MCF 10A (cell line): ENCODE measurements at regions not wholly inside any gene's neighbourhood (a gene's known extent, or its start where the extent isn't known, plus 50 kb on each side); places are given as distances from the start of the nearest gene placed in this dataset.

Source experiments
- BruUV-seq: library from RNA; stranded (reverse); fragments of 400-500 nt; replicated peaks from 2 replicates; lab custom pipeline; 2021; lab: Mats Ljungman, UMichigan
- CTCF ChIA-PET: fragments of 300-600 bp; sonication (Branson Sonifier 250); formaldehyde crosslinking; extraction: SDS; loops from one replicate; lab custom pipeline; 2021; ENCODE audit warnings: antibody characterized with exemption, inconsistent platforms; lab: Yijun Ruan, JAX
- POLR2A ChIA-PET: fragments of 300-600, 350-650 bp; sonication (Branson Sonifier 250); formaldehyde crosslinking; extraction: SDS; loops from one replicate; lab custom pipeline; 2020; ENCODE audit warnings: antibody characterized with exemption, inconsistent platforms; lab: Yijun Ruan, JAX
- DNase-seq: peaks from one replicate; pipeline ENCODE4 v3.0.0-alpha.2; 2018; ENCODE audit not compliant: unreplicated experiment
- H3K27ac Mint-ChIP-seq: one replicate; pipeline ENCODE4 v1.8.0; 2022; ENCODE audit warnings: mild to moderate bottlenecking, low read depth, mixed read lengths; ENCODE audit not compliant: unreplicated experiment
- H3K27me3 Mint-ChIP-seq: one replicate; pipeline ENCODE4 v1.8.0; 2022; ENCODE audit warnings: mixed read lengths; ENCODE audit not compliant: insufficient read depth, unreplicated experiment
- H3K36me3 Mint-ChIP-seq: one replicate; pipeline ENCODE4 v1.8.0; 2022; ENCODE audit warnings: mild to moderate bottlenecking, moderate library complexity, mixed read lengths; ENCODE audit not compliant: insufficient read depth, unreplicated experiment
- H3K4me1 Mint-ChIP-seq: one replicate; pipeline ENCODE4 v1.8.0; 2022; ENCODE audit warnings: mixed read lengths; ENCODE audit not compliant: insufficient read depth, unreplicated experiment
- H3K4me3 Mint-ChIP-seq: one replicate; pipeline ENCODE4 v1.8.0; 2022; ENCODE audit warnings: mild to moderate bottlenecking, moderate library complexity, mixed read lengths; ENCODE audit not compliant: unreplicated experiment
- H3K9me3 Mint-ChIP-seq: one replicate; pipeline ENCODE4 v1.8.0; 2022; ENCODE audit warnings: mixed read lengths; ENCODE audit not compliant: unreplicated experiment
- CTCF ChIP-seq: fragments of 200-600 bp; IDR thresholded peaks from one replicate; pipeline ENCODE4 v1.8.0; 2022; ENCODE audit warnings: antibody characterized with exemption, mild to moderate bottlenecking; ENCODE audit not compliant: unreplicated experiment
- intact Hi-C: fragments of 100-400 bp; cut with micrococcal nuclease; formaldehyde crosslinking; loops from 2 replicates; pipeline ENCODE4 v1.14.1; 2022

- H3K9me3 Mint-ChIP-seq, result peaks cover 23% of the 10 kb centered on the region
- H3K36me3 Mint-ChIP-seq, result no peaks in the 10 kb centered on the region
- no TSS peak for BruUV-seq
- H3K27me3 Mint-ChIP-seq, result no peaks in the 10 kb centered on the region
- intact Hi-C loops, result no loop called here
- ChIA-PET POLR2A (no interaction called here), CTCF (interaction anchor here (0.7 kb wide), 1 partner anchor 16 kb away, joined by 3 read pairs; no protein-coding TSS in a partner anchor)
- TF ChIP-seq CTCF, result no peak
- DNase-seq, result no peak
- no peak overlapping the region for H3K27ac Mint-ChIP-seq
- no peak overlapping the region for H3K4me3 Mint-ChIP-seq
- peaks cover 5% of the 10 kb centered on the region for H3K4me1 Mint-ChIP-seq
Observed at GRCh38 chr16:63690267-63690666, 1431.6 kb downstream of the CDH11 start.

- POLR2A ChIA-PET, result no interaction called here
- H3K36me3 Mint-ChIP-seq, result no peaks in the 10 kb centered on the region
- H3K27me3 Mint-ChIP-seq, result no peaks in the 10 kb centered on the region
- H3K27ac Mint-ChIP-seq, result no peak overlapping the region
- intact Hi-C loops, result no loop called here
- peaks cover 14% of the 10 kb centered on the region for H3K9me3 Mint-ChIP-seq
- no peak for DNase-seq
- CTCF ChIA-PET, result no interaction called here
- TF ChIP-seq CTCF, result no peak
- no peak overlapping the region for H3K4me3 Mint-ChIP-seq
- BruUV-seq, result no TSS peak
- peaks cover 5% of the 10 kb centered on the region for H3K4me1 Mint-ChIP-seq
Observed at GRCh38 chr16:63689068-63689467, 1432.8 kb downstream of the CDH11 start.

- H3K9me3 Mint-ChIP-seq, result peaks cover 16% of the 10 kb centered on the region
- TF ChIP-seq CTCF, result no peak
- H3K27ac Mint-ChIP-seq, result no peak overlapping the region
- intact Hi-C loops, result no loop called here
- no peaks in the 10 kb centered on the region for H3K27me3 Mint-ChIP-seq
- no peaks in the 10 kb centered on the region for H3K36me3 Mint-ChIP-seq
- H3K4me3 Mint-ChIP-seq, result no peak overlapping the region
- no peak for DNase-seq
- H3K4me1 Mint-ChIP-seq, result peaks cover 5% of the 10 kb centered on the region
- no TSS peak for BruUV-seq
- CTCF ChIA-PET, result no interaction called here
- POLR2A ChIA-PET, result interaction anchor here (0.7 kb wide), 1 partner anchor 197 kb away, joined by 4 read pairs; no protein-coding TSS in a partner anchor
Observed at GRCh38 chr16:63684149-63685101, 1437.4 kb downstream of the CDH11 start.

- no peak overlapping the region for H3K4me3 Mint-ChIP-seq
- no peak for TF ChIP-seq CTCF
- H3K4me1 Mint-ChIP-seq, result no peaks in the 10 kb centered on the region
- intact Hi-C loops, result no loop called here
- peaks cover 16% of the 10 kb centered on the region for H3K9me3 Mint-ChIP-seq
- no peak overlapping the region for H3K27ac Mint-ChIP-seq
- no TSS peak for BruUV-seq
- CTCF ChIA-PET, result no interaction called here
- no peak for DNase-seq
- H3K27me3 Mint-ChIP-seq, result no peaks in the 10 kb centered on the region
- POLR2A ChIA-PET, result interaction anchor here (0.6 kb wide), 1 partner anchor 278 kb away, joined by 3 read pairs; no protein-coding TSS in a partner anchor
- no peaks in the 10 kb centered on the region for H3K36me3 Mint-ChIP-seq
Observed at GRCh38 chr16:63682844-63683243, 1439.0 kb downstream of the CDH11 start.
